ENCODE measurements at regions not wholly inside any gene's neighbourhood (a gene's known extent, or its start where the extent isn't known, plus 50 kb on each side); places are given as distances from the start of the nearest gene placed in this dataset.

DNA sequence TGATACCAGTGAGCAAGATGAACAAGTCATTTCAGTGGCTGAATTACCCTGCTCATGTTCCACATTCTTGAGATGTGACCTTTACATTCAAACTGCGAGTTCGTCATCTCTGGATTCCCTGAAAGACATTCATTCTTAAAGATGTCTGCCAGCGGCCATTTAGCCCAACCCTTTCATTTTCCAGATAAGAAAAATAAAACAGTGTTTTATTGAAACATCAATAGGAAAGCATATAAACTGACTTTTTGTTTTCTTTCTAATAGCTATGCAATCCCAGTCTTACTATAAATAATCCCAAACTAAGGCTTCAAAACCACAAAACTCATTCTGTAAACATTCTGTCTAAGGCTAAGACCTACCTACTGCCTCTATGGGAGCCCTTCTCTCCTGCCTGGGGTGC lies 134.0 kb downstream of the SAMD5 start:
- TF ChIP-seq CTCF (IDR thresholded peaks at IDR 0.05), result no peak
- H3K27me3 Mint-ChIP-seq (ENCODE audit: low read depth in 3 of 3), result peaks cover 0 to 2% (median 0%) of the 10 kb centered on the region in 3 donors
- no peak overlapping the region for H3K4me2 ChIP-seq (replicated peaks; ENCODE audit: extremely low read depth, low read length, poor library complexity, severe bottlenecking)
- H2AFZ ChIP-seq (ENCODE audit: insufficient read depth, low read depth, low read length, poor library complexity, severe bottlenecking), result no peak overlapping the region
- no peaks in the 10 kb centered on the region for H3K4me1 Mint-ChIP-seq
- no peak overlapping the region for H3K9ac ChIP-seq (ENCODE audit: insufficient read depth, low read length, poor library complexity, severe bottlenecking)
- H3K36me3 ChIP-seq (replicated peaks in 1 of 2; ENCODE audit: control insufficient read depth in 1 of 2, insufficient read depth in 2 of 2, low read length in 2 of 2), result no peaks in the 10 kb centered on the region
- H3K27ac ChIP-seq (ENCODE audit: low read depth in 1 of 2, low read length in 2 of 2), result no peak overlapping the region
- no peaks in the 10 kb centered on the region for H4K20me1 ChIP-seq (ENCODE audit: insufficient read depth, low read length)
- no peak overlapping the region for H3K4me3 Mint-ChIP-seq
- no peaks in the 10 kb centered on the region for H3K36me3 Mint-ChIP-seq
- no peaks in the 10 kb centered on the region for H3K9me3 ChIP-seq (replicated peaks in 1 of 2; ENCODE audit: control insufficient read depth in 1 of 2, insufficient read depth in 1 of 2, low read length in 2 of 2)
- 100% methylated on average over 2 of the region's 3 CpGs for WGBS (ENCODE audit: insufficient coverage)
- intact Hi-C loops (cut with micrococcal nuclease), result no loop called here
- H3K27me3 ChIP-seq (ENCODE audit: control insufficient read depth in 2 of 2, insufficient read depth in 2 of 2, low read length in 2 of 2), result no peaks in the 10 kb centered on the region
- H3K9me3 Mint-ChIP-seq, result peaks cover 0 to 6% (median 1%) of the 10 kb centered on the region in 7 donors
- no peaks in the 10 kb centered on the region for H3K4me1 ChIP-seq (ENCODE audit: control insufficient read depth in 1 of 2, insufficient read depth in 2 of 2, low read length in 2 of 2)
- no peak overlapping the region for H3K4me3 ChIP-seq (replicated peaks in 1 of 3; ENCODE audit: low read depth in 2 of 3, low read length in 3 of 3)
- H3K27ac Mint-ChIP-seq, result no peak overlapping the region
- DNase-seq, result no peak
- H3K79me2 ChIP-seq (ENCODE audit: insufficient read depth, low read length), result no peaks in the 10 kb centered on the region

DNA sequence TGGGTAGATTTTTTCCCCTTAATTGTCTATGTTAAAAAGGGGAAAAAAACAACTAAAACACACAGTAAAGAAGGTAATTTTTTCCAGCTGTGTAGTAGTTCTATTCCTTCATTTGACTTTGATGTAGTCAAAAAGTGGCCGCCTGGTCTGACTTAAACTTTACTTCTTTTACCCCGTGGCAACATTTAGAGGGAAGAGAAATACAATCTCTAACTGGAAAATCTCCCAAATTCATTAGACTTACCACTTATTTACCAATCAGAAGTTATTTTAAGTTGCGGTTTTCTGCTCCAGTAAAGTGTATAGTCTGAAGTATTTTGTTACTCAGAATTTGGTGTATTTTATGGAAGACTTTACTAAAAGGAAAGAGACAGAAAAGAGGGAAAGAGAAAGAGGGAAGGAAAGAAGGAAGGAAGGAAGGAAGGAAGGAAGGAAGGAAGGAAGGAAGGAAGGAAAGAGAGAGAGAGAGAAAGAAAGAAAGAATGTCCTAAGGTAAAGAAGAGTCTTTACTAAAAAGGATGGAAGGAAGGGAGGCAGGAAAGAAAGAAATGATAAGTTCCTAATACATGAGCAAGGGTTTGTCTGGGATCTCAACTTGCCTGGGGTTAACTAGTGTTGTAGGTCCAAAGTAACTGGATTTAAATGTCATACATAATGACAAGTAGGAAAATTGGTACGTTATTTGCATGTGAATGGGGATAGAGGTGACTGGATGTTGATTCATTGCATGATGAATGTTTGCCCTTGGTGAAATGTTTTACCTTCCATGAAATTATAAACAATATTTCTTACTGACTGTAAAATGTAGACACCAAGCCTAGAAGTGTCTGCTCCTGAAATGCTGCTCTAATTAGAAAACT lies 135.1 kb downstream of the SAMD5 start:
- WGBS (ENCODE audit: insufficient coverage), result no CpG with 5 or more reads among the region's 4 CpGs
- intact Hi-C loops (cut with micrococcal nuclease), result no loop called here
- no peaks in the 10 kb centered on the region for H4K20me1 ChIP-seq (ENCODE audit: insufficient read depth, low read length)
- H3K27ac Mint-ChIP-seq, result no peak overlapping the region
- TF ChIP-seq CTCF (IDR thresholded peaks at IDR 0.05), result no peak
- no peak overlapping the region for H3K4me2 ChIP-seq (replicated peaks; ENCODE audit: extremely low read depth, low read length, poor library complexity, severe bottlenecking)
- H2AFZ ChIP-seq (ENCODE audit: insufficient read depth, low read depth, low read length, poor library complexity, severe bottlenecking), result no peak overlapping the region
- no peak overlapping the region for H3K27ac ChIP-seq (ENCODE audit: low read depth in 1 of 2, low read length in 2 of 2)
- H3K4me3 ChIP-seq (replicated peaks in 1 of 3; ENCODE audit: low read depth in 2 of 3, low read length in 3 of 3), result no peak overlapping the region
- no peaks in the 10 kb centered on the region for H3K79me2 ChIP-seq (ENCODE audit: insufficient read depth, low read length)
- H3K4me1 Mint-ChIP-seq, result no peaks in the 10 kb centered on the region
- H3K9ac ChIP-seq (ENCODE audit: insufficient read depth, low read length, poor library complexity, severe bottlenecking), result no peak overlapping the region
- no peaks in the 10 kb centered on the region for H3K36me3 ChIP-seq (replicated peaks in 1 of 2; ENCODE audit: control insufficient read depth in 1 of 2, insufficient read depth in 2 of 2, low read length in 2 of 2)
- DNase-seq, result no peak
- H3K4me3 Mint-ChIP-seq, result no peak overlapping the region
- H3K36me3 Mint-ChIP-seq, result no peaks in the 10 kb centered on the region
- no peaks in the 10 kb centered on the region for H3K27me3 ChIP-seq (ENCODE audit: control insufficient read depth in 2 of 2, insufficient read depth in 2 of 2, low read length in 2 of 2)
- no peaks in the 10 kb centered on the region for H3K4me1 ChIP-seq (ENCODE audit: control insufficient read depth in 1 of 2, insufficient read depth in 2 of 2, low read length in 2 of 2)
- H3K27me3 Mint-ChIP-seq (ENCODE audit: low read depth in 3 of 3), result peaks cover 0 to 2% (median 0%) of the 10 kb centered on the region in 3 donors
- H3K9me3 ChIP-seq (replicated peaks in 1 of 2; ENCODE audit: control insufficient read depth in 1 of 2, insufficient read depth in 1 of 2, low read length in 2 of 2), result no peaks in the 10 kb centered on the region
- peaks cover 0 to 7% (median 1%) of the 10 kb centered on the region in 7 donors for H3K9me3 Mint-ChIP-seq
